GM21360 (cell line): ENCODE measurements at regions not wholly inside any gene's neighbourhood (a gene's known extent, or its start where the extent isn't known, plus 50 kb on each side); places are given as distances from the start of the nearest gene placed in this dataset.
A peak's percentile ranks its signal among the peaks of the same experiment; 100 is the strongest.
"Not testable (repeated sequence)": the region's sequence is repeated elsewhere in the genome, so short reads cannot be mapped to it uniquely, and the experiment has no call there.

Source experiments
- ATAC-seq: cut with Tn5 transposase; IDR thresholded peaks from one replicate; pipeline ENCODE4 v1.9.1; 2021; ENCODE audit warnings: mild to moderate bottlenecking, moderate library complexity; ENCODE audit not compliant: unreplicated experiment

DNA sequence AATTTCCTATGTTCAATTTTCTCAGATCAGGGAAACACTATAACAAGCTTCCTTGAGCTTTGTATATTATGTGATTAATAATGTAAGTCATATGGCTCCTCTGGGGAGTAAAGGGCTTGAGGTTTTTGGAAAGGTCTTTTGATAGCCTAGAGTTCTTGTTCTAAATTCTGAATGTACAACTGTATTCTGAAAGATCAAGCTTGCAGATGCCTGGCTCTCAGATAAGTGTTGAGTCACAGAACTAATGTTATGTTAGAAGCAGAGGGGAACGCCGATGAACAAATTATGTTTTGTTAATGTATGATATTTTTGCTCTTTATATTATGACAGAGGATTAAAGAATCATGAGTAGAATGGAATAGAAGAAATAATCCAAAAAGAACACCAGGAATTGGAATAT lies 170.1 kb downstream of the RPRM start:
- no peak for ATAC-seq

GRCh38 chr2:153307223-153307622 lies 171.3 kb downstream of the RPRM start:
- ATAC-seq, result no peak

- no peak for ATAC-seq
Measured at GRCh38 chr2:153299809-153300208, 178.8 kb downstream of the RPRM start.

- no peak for ATAC-seq
Measured at GRCh38 chr2:153299217-153299616, 179.3 kb downstream of the RPRM start.

DNA sequence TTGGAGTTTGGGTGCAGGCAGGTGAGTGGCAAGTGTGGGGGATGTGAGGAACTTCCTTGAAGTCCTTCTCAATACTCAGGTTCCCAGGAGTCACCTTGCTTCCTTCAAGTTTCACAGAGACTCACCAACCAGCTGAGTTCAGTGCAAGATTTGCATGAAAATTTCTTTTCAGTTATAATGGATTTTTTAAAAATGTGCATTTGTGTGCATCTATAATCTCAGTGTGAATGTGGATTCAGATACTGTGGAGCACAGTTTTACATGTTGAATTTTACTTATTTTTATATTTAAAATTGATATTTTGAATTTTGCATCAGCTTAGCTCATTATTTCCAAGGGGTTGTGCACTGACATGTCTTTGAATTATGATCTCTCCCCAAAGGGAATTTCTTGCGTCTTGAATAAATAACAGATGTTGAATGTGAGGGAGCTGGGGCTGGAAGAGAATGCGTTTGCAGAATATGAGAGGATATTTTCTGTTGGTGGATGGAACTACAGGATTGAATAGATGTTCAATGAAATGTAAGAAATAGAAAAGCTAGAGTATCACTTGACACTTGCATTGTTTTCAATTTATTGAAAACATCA lies 184.3 kb downstream of the RPRM start:
- ATAC-seq, result no peak

GRCh38 chr2:153291718-153292117 lies 186.8 kb downstream of the RPRM start:
- ATAC-seq, result peak; percentile 61

- ATAC-seq, result peak; percentile 64
Measured at GRCh38 chr2:153287109-153287801, 191.3 kb downstream of the RPRM start.

GRCh38 chr2:153268941-153269461 lies 209.6 kb downstream of the RPRM start:
- ATAC-seq, result no peak

- ATAC-seq, result not testable (repeated sequence)
Measured at GRCh38 chr2:153256876-153257275, 221.7 kb downstream of the RPRM start.

DNA sequence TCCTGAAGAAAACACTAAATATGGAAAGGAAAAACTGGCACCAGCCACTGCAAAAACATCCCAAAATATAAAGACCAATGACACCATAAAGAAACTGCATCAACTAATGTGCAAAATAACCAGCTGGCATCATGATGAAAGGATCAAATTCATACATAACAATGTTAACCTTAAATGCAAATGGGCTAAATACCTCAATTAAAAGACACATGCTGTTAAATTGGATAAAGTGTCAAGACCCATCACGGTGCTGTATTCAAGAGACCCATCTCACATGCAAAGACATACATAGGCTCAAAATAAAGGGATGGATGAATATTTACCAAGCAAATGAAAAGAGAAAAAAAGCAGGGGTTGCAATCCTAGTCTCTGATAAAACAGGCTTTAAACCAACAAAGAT lies 231.9 kb downstream of the RPRM start:
- not testable (repeated sequence) for ATAC-seq

DNA sequence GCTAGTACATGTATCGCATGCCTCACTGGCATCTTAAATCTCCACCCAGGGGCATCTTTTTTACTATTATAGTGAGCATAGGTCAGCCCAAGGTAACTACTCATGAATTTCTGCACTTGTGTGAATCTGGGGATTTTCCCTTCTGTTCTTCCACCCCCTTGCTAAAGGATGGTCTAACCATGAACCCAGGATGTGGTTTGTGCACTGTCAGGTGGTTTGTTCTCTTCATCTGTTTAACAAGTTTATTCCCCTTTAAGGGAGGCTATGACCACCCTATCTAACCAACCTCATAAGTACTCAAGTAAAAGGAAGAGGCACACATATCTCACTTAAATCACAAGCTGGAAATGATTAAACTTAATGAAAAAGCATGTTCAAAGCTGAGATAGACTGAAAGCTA lies 243.0 kb downstream of the RPRM start:
- ATAC-seq, result peak; percentile 86

GRCh38 chr2:153232464-153232863 lies 246.1 kb downstream of the RPRM start:
- ATAC-seq, result no peak

DNA sequence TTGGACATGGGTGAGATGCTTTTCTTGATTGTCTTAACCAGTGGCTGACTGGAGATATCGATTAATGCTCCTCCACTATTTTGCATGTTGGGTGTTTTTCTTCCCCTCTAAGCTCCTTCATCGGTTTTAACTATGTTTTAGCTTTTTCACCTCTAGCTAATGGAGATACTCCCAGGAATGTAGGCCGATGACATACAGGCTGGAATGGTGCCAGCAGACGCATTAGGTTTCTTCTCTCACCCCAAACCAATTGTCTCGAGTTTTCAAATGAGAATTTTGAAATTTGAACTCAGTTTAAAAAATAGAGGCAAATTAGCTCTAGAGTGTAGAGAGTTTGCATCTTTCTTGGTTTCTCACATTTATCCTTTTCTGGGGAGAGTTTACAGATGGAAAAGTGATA lies 247.6 kb downstream of the RPRM start:
- ATAC-seq, result no peak

DNA sequence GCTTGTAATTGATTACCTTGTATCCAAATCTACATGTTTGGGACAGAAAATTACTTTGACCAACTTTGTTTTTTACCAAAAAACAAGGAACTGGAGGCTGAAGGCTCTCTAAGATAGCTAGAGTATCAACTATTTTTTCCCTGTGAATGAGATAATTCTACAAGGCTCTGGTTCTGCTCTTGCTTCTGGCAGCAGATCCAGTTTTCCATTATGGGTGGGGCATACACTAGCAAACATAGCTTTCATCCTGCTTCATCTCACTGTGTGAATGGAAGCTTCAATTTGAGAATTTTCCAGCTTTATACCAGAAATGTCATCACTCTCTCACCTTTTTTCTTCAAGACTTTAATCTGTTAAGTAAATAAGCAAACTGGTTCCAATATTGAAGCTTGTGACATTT lies 249.7 kb downstream of the RPRM start:
- no peak for ATAC-seq

DNA sequence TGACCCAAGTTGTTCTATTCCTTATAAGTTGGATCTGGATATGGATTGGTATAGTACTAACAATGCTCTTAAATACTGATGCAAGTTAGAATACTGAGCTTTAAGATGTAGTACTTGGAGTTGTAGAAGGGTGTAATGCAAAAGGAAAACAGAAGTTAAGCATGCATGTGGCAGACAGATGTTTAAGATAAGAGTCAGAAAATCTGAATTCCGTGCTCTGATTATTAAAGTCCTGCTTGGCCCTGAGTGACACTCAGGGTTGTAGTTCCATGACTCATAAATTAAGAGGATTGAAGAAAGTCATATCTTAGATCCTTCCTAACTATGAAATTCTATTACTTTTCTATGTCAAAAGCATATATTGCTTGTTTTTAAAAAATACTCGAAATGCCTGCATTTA lies 250.6 kb downstream of the RPRM start:
- no peak for ATAC-seq

DNA sequence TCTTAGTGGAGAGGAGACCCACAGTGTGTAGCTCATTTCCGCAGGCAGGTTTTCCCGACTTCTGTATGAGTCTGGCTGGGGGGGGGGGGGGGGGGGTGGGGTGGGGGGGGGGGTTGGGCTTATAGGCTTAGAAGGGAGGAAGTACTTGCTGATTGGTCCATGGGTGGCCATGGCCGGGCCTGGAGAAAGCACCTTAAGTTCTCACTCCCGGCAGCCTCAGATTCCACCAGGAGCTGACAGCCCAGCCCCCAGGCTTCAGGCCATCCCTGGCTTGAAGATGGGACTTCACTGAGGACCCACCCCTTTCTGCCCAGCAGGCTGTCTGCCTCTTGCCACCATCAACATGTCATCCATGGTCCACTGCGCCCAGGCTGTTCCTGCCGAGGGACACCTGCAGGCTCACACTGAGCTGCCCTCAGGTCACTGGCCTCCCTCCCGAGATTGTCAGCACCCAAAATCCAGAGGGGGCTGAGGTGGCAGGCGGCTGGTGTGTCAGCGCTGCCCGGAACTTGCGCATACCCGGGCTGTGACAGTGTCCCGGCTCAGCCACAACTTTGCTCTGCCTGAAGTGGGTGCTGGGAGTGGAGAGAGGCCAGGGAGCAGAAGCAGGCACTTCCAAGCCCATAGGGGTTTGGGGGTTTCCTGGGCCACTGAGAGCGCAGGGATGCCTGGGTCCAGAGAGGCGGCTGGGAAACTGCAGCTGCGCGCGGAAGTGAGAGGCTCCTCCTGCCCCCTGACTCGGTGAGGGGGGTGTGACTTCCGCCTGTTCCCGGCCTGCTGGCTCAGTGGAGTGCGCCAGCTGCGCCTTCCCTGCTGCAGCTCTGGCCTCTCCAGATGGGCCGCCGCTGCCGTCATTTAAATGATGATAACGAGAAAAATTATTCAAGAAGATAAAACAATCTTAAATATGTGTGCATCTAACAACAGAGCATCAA lies 256.1 kb downstream of the RPRM start:
- ATAC-seq, result no peak

DNA sequence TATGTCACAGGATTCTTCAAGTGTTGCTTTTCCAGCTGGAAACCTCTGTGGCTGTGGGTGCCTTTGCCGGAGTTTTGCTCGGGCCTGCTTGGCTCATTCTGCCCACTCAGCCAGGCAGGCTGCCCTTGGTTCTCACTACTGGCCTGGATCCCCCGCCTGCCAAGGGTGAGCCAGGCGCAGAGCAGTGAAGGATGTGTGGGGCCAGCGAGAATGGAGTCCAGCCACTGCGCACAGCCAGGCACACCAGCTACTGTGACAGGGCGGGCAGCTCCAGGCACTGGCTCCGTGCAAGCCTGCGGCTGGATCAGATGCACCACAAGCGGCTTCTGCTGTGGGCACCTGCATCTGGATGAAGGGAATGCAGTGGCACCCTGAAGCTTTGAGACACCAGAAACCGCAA lies 257.1 kb downstream of the RPRM start:
- ATAC-seq, result no peak

GRCh38 chr2:153221087-153221486 lies 257.5 kb downstream of the RPRM start:
- ATAC-seq, result no peak

DNA sequence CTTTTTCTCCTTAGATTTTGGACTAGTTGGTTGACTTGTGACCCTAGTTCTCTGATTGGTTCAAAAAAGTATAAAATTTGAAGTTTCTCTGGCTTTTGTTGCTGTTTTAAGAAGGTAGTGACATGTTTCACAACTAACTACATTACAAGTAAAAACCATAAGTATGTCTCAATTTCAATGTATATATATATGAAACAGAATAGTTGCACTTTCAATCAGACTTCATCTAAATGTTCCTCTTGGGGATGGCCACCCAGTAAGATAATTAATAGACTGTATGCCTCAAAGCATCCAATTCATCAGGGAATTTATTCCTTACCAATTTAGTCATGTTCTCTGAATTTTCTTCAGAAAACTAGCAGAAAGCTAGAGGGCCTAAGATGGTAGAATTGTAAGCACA lies 259.7 kb downstream of the RPRM start:
- ATAC-seq, result no peak

DNA sequence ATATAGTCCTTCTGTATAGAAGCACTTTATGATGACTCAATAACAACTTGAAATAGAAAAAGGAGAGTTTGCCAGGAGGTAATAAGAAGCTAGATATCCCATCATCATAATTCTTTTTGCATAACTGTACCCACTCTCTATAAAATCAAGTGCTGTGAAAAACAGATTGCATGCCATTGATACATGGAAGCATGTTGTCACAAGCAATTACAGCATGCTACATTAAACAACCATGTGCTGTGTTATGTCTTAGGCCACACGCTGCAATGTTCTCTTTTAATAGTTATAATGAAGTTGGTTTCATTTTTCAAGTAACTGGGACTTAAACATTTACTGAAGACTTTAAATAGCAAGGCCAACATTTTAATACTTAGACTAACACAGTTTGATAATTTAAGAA lies 264.2 kb downstream of the RPRM start:
- no peak for ATAC-seq

GRCh38 chr2:153213022-153213421 lies 265.5 kb downstream of the RPRM start:
- ATAC-seq, result no peak
